OCI-LY3 (cell line): ENCODE measurements at regions not wholly inside any gene's neighbourhood (a gene's known extent, or its start where the extent isn't known, plus 50 kb on each side); places are given as distances from the start of the nearest gene placed in this dataset.

Experiments used
- CTCF ChIP-seq: fragments of 200-600, 300-600 bp; sonication (generic); IDR thresholded peaks from 2 replicates; pipeline ENCODE4 v1.5.1; 2014; ENCODE audit warnings: antibody characterized with exemption, low read length, low read depth
- EZH2phosphoT487 ChIP-seq: fragments of 200-600 bp; shearing (Covaris generic); IDR thresholded peaks from 2 replicates; pipeline ENCODE4 v1.6.1; 2018; ENCODE audit warnings: antibody characterized with exemption, mixed run types, low read depth

- TF ChIP-seq EZH2phosphoT487 = no peak
- no peak for TF ChIP-seq CTCF
These were observed 134.3 kb downstream of the PROX1 start for GRCh38 chr1:214122110-214122509.
